ENCODE measurements at regions not wholly inside any gene's neighbourhood (a gene's known extent, or its start where the extent isn't known, plus 50 kb on each side); places are given as distances from the start of the nearest gene placed in this dataset.
"Not testable (repeated sequence)": the region's sequence is repeated elsewhere in the genome, so short reads cannot be mapped to it uniquely, and the experiment has no call there.

GRCh38 chr1:189987509-189987908, 490.2 kb downstream of the BRINP3 start:
- DNase-seq: no peak

- DNase-seq: no peak
Measured at GRCh38 chr1:189992856-189993255, 484.8 kb downstream of the BRINP3 start.

GRCh38 chr1:190000365-190000872, 477.2 kb downstream of the BRINP3 start:
- no peak for DNase-seq

GRCh38 chr1:190001187-190001586, 476.5 kb downstream of the BRINP3 start:
- DNase-seq: no peak

- no peak for DNase-seq
Measured at GRCh38 chr1:190003376-190003775, 474.3 kb downstream of the BRINP3 start.

- no peak for DNase-seq
Measured at GRCh38 chr1:190011585-190011984, 466.1 kb downstream of the BRINP3 start.

GRCh38 chr1:190019151-190019550, 458.5 kb downstream of the BRINP3 start:
- DNase-seq: not testable (repeated sequence)

- DNase-seq: no peak
Measured at GRCh38 chr1:190019717-190020116, 457.9 kb downstream of the BRINP3 start.

GRCh38 chr1:190022709-190023108, 455.0 kb downstream of the BRINP3 start:
- no peak for DNase-seq

GRCh38 chr1:190029441-190029840, 448.2 kb downstream of the BRINP3 start:
- no peak for DNase-seq

GRCh38 chr1:190043655-190044054, 434.0 kb downstream of the BRINP3 start:
- DNase-seq: no peak

- DNase-seq: no peak
Measured at GRCh38 chr1:190046231-190046630, 431.4 kb downstream of the BRINP3 start.
